SKM-1 treated with dmso at 0.1 percent for 144 hours (cell line): ENCODE measurements at regions not wholly inside any gene's neighbourhood (a gene's known extent, or its start where the extent isn't known, plus 50 kb on each side); places are given as distances from the start of the nearest gene placed in this dataset.
"Not testable (repeated sequence)": the region's sequence is repeated elsewhere in the genome, so short reads cannot be mapped to it uniquely, and the experiment has no call there.

Experiments used
- DNase-seq: peaks from one replicate; lab custom pipeline; 2025; ENCODE audit not compliant: unreplicated experiment; lab: John Stamatoyannopoulos, UW

DNA sequence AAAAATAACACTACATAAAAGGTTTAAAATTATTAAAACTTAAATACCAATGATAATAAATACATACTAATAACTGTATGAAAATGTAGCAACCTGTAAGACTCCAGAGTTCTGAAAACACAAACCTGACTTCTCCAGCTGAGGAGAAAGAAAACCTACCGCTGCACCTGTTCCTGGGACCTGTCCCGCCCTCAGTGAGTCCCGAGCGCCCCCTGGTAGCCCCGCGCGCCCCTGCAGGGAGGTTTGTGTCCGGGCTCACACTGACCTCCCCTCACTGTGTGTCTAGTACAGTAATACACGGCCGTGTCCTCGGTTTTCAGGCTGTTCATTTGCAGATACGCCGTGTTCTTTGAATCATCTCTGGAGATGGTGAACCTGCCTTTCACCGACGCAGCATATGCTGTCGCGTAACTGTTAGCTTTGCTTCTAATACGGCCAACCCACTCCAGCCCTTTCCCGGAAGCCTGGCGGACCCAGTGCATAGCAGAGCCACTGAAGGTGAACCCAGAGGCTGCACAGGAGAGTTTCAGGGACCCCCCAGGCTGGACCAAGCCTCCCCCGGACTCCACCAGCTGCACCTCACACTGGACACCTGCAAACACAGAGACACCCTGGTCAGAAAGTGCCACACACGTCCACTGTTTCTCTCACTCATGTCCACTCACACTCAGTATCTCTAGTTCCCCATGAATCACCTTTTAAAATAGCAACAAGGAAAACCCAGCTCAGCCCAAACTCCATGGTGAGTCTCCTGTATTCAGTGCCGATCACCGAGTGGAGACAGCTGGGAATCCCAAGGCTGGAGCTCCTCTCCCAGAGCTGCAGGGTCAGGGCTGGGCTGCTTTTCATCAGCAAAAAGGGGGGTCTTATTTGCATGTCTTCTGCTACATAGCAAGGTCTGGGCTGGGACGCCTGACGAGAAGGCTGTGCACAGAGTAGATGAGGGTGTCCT lies 1276.3 kb downstream of the TMEM121 start:
- no peak for DNase-seq

DNA sequence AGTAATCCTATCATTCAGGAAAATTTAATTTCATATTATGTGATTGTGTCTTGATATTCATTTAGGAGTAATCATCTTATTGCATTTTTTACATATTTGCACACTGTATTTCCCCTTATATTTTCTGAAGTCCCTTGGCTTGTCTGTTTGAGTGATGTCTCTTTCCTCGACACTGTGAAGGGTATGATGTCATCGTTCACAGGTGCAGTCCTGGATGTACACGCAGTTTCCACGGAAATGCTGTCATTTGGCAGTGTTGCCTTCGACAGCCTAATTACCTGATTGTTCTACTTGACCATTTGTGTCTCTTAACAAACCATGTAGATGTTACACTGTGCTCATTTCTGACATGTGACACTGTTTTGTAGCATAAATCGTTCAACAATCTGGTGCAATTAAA lies 1277.0 kb downstream of the TMEM121 start:
- DNase-seq, result no peak

GRCh38 chr14:106807493-106807892 lies 1281.1 kb downstream of the TMEM121 start:
- no peak for DNase-seq

DNA sequence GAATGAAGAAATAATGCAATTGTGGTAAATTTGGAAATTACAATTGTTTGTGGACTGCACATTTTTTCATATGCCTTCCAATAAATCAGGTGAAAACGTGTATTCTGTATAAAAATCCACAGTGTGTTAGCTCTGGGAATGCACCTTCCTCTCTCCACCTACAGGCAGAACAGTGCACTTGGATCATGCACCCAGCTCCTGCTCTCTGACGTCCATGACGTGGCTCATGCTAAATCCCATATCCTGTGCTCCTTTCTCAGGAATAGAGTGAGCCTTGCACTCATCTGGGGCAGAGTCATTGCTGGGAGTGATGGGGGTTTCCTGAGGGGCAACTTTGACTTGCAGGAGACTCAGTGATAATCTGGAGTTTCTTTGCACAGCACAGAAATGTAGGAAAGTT lies 1282.1 kb downstream of the TMEM121 start:
- DNase-seq, result no peak

DNA sequence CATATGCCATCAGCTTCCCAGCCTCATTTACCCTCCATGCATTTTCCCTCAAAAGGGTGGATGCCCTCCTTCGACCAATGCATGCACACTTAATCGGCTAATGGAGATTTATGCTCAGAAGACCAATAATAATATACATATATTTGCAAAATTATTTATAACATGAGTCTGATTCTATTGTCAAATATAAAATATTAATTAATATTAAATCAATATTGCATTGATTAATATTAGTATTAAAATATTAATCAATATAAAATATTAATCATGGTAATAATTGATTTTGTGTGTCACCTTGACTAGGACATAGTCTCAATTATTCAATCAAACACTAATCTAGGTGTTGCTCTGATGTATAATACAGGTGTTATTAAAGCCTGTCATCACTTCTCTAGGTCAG lies 1282.5 kb downstream of the TMEM121 start:
- DNase-seq, result no peak

DNA sequence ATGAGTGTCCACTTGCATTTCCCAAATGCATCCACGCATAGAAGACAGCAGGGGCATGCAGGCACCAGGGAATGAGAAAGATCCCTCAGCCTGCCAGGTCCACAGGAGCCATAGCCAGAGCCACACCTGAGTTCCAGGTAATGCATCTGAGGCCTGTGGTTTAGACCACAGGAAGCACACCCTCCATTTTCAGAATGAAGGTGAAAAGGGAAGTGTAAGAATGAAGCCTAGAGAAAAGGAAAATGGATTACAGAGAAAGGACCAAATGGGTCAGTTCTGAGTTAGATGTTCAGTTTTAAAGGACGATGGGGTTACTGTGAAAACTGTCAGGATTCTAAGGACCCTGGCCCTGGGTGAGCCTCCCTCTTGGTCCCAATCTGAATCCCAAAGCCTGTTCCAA lies 1283.2 kb downstream of the TMEM121 start:
- no peak for DNase-seq

GRCh38 chr14:106810168-106810567 lies 1283.8 kb downstream of the TMEM121 start:
- not testable (repeated sequence) for DNase-seq

GRCh38 chr14:106811162-106811561 lies 1284.8 kb downstream of the TMEM121 start:
- no peak for DNase-seq

DNA sequence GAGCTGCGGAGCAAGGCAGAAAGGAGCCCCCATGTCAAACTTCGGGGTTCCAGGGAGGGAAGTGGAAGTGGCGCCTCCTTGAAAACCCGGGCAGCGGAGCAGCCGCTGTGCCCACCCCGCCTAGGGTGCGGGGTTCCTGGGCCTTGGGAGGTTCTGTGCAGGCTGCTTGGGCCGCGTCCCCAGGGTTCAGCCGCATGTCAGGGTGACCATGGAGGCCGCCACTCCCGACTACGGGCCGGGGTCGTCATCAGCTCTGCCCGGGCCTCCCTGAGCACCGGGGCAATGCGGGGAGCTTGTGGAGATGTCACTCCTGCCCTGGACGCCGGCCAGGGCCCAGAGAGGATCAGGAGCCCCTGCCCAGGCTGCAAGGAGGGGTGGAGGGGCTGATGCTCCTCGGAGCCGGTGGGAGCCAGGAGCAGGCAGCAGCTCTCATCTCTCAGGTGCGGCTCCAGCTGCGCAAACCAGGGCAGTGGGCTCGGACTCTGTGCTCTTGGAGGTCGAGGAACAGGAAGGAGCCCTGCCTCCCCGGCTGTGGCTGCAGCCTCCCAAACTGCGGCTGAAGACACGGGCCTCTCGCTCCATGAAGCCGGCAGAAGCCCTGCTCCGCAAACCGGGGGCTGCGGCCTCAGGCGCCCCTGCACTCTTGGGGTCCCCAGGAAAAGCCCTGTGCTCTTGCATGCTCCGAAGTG lies 1286.5 kb downstream of the TMEM121 start:
- no peak for DNase-seq

DNA sequence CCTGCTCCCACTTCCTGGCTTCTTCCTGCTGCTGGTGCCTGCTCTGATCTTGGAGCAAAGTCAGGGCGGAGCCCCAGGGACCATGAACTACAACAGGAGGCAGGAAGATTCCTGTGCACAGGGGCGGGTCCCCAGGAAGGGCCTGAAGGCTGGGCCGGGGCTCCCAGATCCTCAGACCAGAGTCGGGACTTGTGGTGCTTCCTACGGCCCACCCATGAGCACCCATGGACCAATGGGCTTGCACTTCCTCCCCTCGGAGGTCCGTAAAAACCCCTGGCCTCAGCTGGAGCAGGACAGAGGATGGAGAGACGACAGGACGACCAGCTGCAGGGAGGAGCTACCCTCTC lies 1287.1 kb downstream of the TMEM121 start:
- no peak for DNase-seq

GRCh38 chr14:106820119-106820518 lies 1293.7 kb downstream of the TMEM121 start:
- DNase-seq, result no peak

- no peak for DNase-seq
These were observed 1294.7 kb downstream of the TMEM121 start for GRCh38 chr14:106821119-106821518.

DNA sequence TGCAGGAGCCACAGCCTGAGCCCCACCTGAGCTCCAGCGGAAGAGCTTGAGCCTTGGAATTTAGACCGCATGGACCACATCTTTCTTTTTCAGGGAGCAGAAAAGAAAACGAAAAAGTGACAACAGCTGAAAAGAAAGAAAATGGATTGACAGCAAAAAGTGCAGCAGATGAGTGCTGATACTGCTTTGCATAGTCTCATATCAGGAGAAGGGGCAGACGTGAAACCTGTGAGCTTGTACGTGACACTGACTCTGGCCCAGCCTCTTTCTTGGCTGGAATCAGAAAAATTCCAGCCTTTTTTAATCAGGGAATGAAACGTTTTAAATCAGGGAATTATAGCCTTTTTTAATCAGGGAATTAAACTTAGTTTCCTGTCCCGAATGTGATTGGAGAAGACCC lies 1296.5 kb downstream of the TMEM121 start:
- DNase-seq, result no peak

DNA sequence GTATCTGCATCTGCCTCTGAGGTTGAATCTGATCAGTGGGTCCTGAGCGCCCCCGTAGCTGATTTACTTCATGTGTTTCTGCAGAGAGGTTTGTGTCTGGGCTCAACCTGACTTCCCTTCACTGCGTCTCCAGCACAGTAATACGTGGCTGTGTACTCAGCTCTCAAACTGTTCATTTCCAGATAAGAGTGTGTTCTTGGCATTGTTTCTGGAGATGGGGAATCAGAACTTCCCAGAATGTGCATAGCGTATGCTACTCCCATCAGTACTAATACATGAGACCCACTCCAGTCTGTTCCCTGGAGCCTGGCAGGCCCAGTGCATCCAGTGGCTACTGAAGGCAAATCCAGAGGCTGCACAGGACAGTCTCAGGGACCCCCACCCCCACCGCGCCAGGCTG lies 1297.2 kb downstream of the TMEM121 start:
- no peak for DNase-seq

- no peak for DNase-seq
These were observed 1300.5 kb downstream of the TMEM121 start for GRCh38 chr14:106826833-106827369.

GRCh38 chr14:106831322-106831720 lies 1304.9 kb downstream of the TMEM121 start:
- no peak for DNase-seq

- DNase-seq, result no peak
These were observed 1311.5 kb downstream of the TMEM121 start for GRCh38 chr14:106837870-106838269.

GRCh38 chr14:106838991-106839769 lies 1312.8 kb downstream of the TMEM121 start:
- DNase-seq, result no peak

DNA sequence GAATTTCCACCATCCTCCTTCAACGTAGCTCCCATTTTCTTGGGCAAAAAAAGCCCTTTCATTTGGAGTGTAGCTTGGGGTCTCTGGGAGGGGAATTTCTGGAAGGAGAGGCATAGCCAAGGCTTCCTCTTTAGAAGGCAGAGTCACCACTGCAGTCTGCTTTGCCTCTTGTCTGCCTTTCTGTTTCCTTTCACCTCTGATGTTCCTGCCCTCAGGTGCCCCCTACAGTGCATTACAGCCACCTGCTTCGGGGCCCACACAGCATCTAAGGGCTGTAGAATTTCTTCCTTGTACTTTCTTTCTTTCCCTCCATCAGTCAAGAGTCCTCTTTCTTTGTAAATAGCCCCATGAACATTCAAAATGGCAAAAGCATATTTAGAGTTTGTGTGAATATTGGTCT lies 1313.9 kb downstream of the TMEM121 start:
- DNase-seq, result no peak

- DNase-seq, result no peak
These were observed 1314.6 kb downstream of the TMEM121 start for GRCh38 chr14:106840991-106841390.

DNA sequence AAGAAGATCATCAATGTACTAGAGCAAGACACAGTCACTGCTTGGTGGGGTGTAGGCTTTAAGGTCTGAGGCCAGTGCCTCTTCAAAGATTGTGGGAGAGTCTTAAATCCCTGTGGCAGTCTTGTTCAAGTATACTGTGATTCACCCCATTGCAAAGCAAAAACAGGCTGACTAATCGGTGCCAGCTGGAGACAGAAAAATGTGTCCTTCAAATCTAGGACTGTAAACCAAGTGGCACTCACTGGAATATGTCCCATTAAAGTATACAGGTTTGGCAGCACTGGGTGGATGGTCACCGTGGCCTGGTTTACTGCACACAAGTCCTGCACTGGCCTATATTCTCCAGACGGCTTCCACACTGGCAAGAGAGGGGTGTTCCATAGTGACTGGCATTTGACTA lies 1315.3 kb downstream of the TMEM121 start:
- DNase-seq, result no peak
